ENCODE measurements at regions not wholly inside any gene's neighbourhood (a gene's known extent, or its start where the extent isn't known, plus 50 kb on each side); places are given as distances from the start of the nearest gene placed in this dataset.

DNA sequence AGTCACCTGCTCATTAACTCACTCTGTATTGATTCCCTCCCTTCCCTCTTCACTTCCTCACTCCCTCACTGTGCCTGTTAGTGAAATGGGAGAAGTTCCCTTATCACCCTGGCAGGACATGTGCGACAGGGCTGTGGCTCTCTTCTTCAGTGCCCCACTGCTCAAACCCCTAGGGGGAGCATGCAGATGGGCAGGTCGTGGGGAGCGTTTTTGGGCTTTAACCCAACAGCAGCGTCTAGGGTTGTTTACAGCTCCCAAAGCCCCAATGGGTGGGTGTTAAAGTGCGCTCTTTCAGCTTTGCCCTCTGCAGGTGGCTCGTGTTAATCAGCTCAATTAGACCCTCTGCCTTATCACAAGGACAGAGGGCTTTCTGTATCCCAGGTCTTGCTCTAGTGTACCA lies 447.8 kb upstream of the PROK2 start:
- Histone ChIP-seq H3K36me3 (ENCODE audit: insufficient read depth, low read length) (no peaks in the 10 kb centered on the region), H3K9ac (ENCODE audit: low read depth, low read length) (no peak overlapping the region), H3K4me3 (ENCODE audit: low read length) (no peak overlapping the region), H3K9me3 (replicated peaks; ENCODE audit: low read length) (no peaks in the 10 kb centered on the region), H3K27me3 (ENCODE audit: control insufficient read depth, insufficient read depth, low read length) (peaks cover 45% of the 10 kb centered on the region), H3K4me2 (ENCODE audit: low read length) (no peak overlapping the region), H3K4me1 (ENCODE audit: control insufficient read depth, insufficient read depth, low read length) (peaks cover 4% of the 10 kb centered on the region)

DNA sequence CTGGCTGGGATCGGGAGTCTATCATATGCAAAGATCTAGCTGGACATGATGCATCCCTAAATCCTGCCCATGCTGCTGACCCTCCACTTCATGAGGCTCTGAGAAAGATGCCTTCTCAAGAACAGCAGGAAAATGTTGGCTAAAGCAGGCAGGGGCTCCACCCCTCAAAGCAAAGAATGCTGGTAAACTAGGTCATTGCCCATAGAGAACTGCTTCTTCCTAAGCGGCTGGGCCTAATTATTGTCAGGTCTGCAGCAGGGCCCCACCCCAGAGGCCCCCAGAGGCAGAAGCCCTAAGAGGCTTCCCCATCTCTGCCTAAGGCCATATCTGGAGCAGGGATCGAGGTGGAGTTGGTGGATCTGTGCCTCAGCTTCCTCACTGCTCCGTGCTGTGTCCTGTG lies 447.4 kb upstream of the PROK2 start:
- Histone ChIP-seq H3K27me3 (ENCODE audit: control insufficient read depth, insufficient read depth, low read length) (peaks cover 46% of the 10 kb centered on the region), H3K9ac (ENCODE audit: low read depth, low read length) (no peak overlapping the region), H3K9me3 (replicated peaks; ENCODE audit: low read length) (no peaks in the 10 kb centered on the region)

DNA sequence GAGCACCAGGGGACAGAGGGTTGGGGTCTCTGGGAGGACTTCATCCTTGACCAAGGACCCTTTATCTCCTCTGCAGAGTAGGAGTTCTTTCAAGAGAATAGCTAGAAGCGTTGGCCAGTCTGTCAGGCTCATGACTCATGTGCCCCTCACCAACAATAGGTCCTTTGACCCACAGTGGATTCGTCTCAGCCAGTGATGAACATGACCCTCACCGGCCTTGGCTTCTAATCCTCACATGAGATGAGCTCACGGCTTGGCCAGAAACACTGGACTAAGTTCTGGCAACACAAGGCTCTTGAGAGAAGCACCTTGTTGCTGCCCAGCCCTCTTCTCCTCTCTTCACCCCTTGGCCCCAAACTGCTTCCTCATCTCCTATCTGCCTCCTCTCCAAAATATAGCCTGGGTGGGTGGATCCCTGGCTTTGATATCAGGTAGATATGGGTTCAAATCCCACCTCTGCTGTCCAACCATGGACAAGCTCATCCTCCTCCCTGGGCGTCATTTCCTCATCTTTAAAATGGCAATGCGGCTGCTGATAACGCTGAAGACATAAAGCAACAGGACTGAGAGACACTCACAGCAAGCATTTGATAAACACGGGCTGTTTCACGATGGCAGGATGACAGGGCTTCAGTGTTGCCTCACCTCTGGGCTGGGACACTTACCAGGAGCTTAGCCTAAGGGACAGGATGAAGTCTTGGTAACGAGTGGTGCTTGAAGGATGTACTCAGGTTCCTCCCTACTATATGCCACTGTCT lies 446.7 kb upstream of the PROK2 start:
- Histone ChIP-seq H3K27me3 (ENCODE audit: control insufficient read depth, insufficient read depth, low read length) (peaks cover 45% of the 10 kb centered on the region), H3K4me3 (ENCODE audit: low read length) (no peak overlapping the region), H3K9ac (ENCODE audit: low read depth, low read length) (no peak overlapping the region), H3K36me3 (ENCODE audit: insufficient read depth, low read length) (no peaks in the 10 kb centered on the region), H3K4me2 (ENCODE audit: low read length) (no peak overlapping the region), H3K4me1 (ENCODE audit: control insufficient read depth, insufficient read depth, low read length) (peaks cover 4% of the 10 kb centered on the region), H3K9me3 (replicated peaks; ENCODE audit: low read length) (no peaks in the 10 kb centered on the region)

More for the DNA sequence above, 447.4 kb upstream of the PROK2 start:
- H3K4me1 ChIP-seq (ENCODE audit: control insufficient read depth, insufficient read depth, low read length) = peaks cover 4% of the 10 kb centered on the region
- H3K4me2 ChIP-seq (ENCODE audit: low read length) = no peak overlapping the region
- H3K36me3 ChIP-seq (ENCODE audit: insufficient read depth, low read length) = no peaks in the 10 kb centered on the region
- H3K4me3 ChIP-seq (ENCODE audit: low read length) = no peak overlapping the region

DNA sequence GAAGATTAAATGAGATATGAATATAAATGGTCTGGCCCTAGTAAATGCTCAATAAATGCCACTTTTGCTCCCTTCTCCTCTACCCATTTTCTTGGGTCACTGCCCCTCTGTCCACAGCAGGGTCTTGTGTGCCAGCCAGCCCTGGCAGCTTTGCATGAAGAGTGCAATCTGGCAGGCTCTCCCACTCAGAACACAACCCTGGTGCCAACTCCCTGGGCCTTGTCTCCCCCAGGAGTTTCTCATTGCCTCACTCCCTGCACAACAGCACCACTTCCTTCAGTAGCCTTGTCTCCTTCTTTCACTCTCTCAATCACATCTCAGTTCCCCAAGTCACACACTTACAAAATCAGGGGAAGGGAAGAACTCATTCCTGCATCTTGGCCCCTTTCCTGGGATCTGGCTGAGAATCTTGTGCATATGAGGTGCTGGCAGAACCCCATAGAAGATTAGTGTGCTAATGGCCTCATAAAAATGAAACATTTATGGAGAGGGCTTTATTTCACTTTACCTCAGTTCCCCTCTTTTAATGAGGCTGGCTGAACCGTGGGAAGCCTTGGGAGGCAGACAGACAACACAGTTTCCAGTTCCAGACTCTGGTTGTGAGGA lies 445.9 kb upstream of the PROK2 start:
- Histone ChIP-seq H3K36me3 (ENCODE audit: insufficient read depth, low read length) (no peaks in the 10 kb centered on the region), H3K27me3 (ENCODE audit: control insufficient read depth, insufficient read depth, low read length) (peaks cover 45% of the 10 kb centered on the region), H3K4me2 (ENCODE audit: low read length) (no peak overlapping the region), H3K9ac (ENCODE audit: low read depth, low read length) (no peak overlapping the region), H3K9me3 (replicated peaks; ENCODE audit: low read length) (peaks cover 3% of the 10 kb centered on the region), H3K4me1 (ENCODE audit: control insufficient read depth, insufficient read depth, low read length) (peaks cover 4% of the 10 kb centered on the region), H3K4me3 (ENCODE audit: low read length) (no peak overlapping the region)

DNA sequence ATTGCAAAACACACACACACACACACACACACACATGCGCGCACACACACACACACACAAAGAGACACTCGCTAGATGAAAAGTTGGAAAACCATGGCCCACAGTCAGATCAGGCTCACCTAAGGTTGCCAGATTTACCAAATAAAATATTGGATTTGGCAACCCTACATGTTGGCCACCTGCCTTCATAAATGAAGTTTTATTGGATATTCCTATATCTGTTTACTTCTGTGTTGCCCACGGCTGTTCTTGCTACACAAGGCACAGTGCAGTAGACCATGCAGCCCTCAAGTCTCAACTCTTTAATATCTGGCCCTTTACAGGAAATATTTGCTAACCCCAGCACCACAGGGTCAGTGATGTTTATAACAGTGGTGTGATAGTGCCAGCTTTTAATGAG lies 445.0 kb upstream of the PROK2 start:
- H3K4me2 ChIP-seq (ENCODE audit: low read length) = no peak overlapping the region
- H3K9me3 ChIP-seq (replicated peaks; ENCODE audit: low read length) = peaks cover 11% of the 10 kb centered on the region
- H3K27me3 ChIP-seq (ENCODE audit: control insufficient read depth, insufficient read depth, low read length) = peaks cover 45% of the 10 kb centered on the region
- no peaks in the 10 kb centered on the region for H3K36me3 ChIP-seq (ENCODE audit: insufficient read depth, low read length)
- H3K9ac ChIP-seq (ENCODE audit: low read depth, low read length) = no peak overlapping the region
- no peak overlapping the region for H3K4me3 ChIP-seq (ENCODE audit: low read length)
- H3K4me1 ChIP-seq (ENCODE audit: control insufficient read depth, insufficient read depth, low read length) = peaks cover 4% of the 10 kb centered on the region

DNA sequence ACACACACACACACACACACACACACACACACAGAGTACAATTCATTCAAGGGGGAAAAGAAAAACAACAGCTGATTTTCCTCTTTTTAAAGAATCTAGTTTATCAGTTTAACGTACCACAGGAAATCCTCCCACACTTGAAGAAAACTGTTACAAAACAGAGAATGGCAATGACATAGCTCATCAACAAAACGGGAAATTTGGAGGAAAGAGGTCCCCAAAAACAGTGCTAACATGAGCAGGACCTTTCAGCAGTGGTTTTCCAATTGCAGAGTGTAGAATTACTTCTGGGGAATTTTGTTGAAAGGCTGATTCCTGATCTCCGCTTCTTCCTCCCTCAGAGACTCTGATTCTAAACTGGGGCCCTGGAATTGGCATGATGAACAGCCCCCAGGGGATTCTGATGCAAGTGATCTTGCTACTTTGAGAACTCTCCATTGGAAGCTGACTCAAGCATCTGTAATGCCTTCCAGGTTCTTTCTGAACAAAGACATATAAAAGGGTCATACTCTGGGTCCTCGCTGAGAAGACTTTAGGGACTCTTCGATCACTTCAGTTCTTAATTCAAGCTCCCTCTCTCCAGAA lies 442.6 kb upstream of the PROK2 start:
- Histone ChIP-seq H3K9ac (ENCODE audit: low read depth, low read length) (no peak overlapping the region), H3K27me3 (ENCODE audit: control insufficient read depth, insufficient read depth, low read length) (peaks cover 45% of the 10 kb centered on the region), H3K4me1 (ENCODE audit: control insufficient read depth, insufficient read depth, low read length) (no peaks in the 10 kb centered on the region), H3K36me3 (ENCODE audit: insufficient read depth, low read length) (no peaks in the 10 kb centered on the region), H3K9me3 (replicated peaks; ENCODE audit: low read length) (peaks cover 12% of the 10 kb centered on the region), H3K4me3 (ENCODE audit: low read length) (no peak overlapping the region), H3K4me2 (ENCODE audit: low read length) (no peak overlapping the region)

DNA sequence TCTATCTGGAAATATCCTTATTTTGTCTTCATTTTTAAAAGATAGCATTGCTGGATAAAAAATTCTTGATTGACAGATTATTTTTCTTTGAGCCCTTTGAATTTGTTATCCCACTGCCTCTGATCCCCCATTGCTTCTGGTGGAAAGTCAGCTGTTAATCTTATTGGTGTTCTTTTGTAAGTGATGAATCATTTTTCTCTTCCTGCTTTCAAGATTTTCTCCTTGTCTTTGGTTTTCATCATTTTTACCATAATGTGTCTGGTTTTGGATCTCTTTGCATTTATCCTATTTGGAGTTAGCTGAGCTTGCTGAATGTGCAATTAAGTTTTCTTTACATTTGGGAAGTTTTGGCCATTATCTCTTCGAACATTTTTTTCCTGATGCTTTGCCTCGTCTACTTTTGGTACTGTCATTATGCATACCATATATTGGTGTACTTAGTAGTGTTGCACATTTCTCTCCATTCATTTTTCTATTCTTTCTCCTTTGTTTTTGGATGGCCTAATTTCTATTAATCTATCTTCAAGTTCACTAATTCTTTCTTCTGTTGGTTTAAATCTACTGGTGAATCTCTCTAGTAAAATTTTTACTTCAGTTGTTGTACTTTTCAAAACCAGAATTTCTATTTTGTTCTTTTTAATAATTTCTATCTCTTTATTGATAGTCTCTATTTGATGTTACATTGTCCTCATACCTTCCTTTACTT lies 440.0 kb upstream of the PROK2 start:
- Histone ChIP-seq H3K9ac (ENCODE audit: low read depth, low read length) (no peak overlapping the region), H3K4me2 (ENCODE audit: low read length) (no peak overlapping the region), H3K4me3 (ENCODE audit: low read length) (no peak overlapping the region), H3K9me3 (replicated peaks; ENCODE audit: low read length) (peaks cover 12% of the 10 kb centered on the region), H3K27me3 (ENCODE audit: control insufficient read depth, insufficient read depth, low read length) (peaks cover 23% of the 10 kb centered on the region), H3K4me1 (ENCODE audit: control insufficient read depth, insufficient read depth, low read length) (no peaks in the 10 kb centered on the region), H3K36me3 (ENCODE audit: insufficient read depth, low read length) (no peaks in the 10 kb centered on the region)

DNA sequence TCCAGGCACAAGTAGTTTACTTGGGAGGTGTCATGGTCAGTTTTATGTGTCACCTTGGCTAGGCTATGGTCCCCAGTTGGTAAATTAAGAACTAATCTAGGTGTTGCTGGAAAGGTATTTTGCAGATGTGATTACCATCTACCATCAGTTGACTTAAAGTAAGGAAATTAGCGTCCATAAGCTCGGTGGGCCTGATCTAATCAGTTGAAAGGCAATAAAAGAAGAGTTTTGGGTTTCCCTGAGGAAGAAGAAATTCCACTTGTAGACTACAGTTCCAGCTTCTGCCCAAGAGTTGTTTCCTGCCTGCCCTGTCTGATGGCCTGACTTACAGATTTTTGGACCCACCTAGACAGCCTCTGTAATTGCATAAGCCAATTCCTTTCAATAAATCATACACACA lies 438.7 kb upstream of the PROK2 start:
- no peaks in the 10 kb centered on the region for H3K4me1 ChIP-seq (ENCODE audit: control insufficient read depth, insufficient read depth, low read length)
- no peak overlapping the region for H3K4me2 ChIP-seq (ENCODE audit: low read length)
- no peaks in the 10 kb centered on the region for H3K36me3 ChIP-seq (ENCODE audit: insufficient read depth, low read length)
- H3K9me3 ChIP-seq (replicated peaks; ENCODE audit: low read length) = peaks cover 12% of the 10 kb centered on the region
- no peak overlapping the region for H3K4me3 ChIP-seq (ENCODE audit: low read length)
- H3K9ac ChIP-seq (ENCODE audit: low read depth, low read length) = no peak overlapping the region
- peaks cover 16% of the 10 kb centered on the region for H3K27me3 ChIP-seq (ENCODE audit: control insufficient read depth, insufficient read depth, low read length)

DNA sequence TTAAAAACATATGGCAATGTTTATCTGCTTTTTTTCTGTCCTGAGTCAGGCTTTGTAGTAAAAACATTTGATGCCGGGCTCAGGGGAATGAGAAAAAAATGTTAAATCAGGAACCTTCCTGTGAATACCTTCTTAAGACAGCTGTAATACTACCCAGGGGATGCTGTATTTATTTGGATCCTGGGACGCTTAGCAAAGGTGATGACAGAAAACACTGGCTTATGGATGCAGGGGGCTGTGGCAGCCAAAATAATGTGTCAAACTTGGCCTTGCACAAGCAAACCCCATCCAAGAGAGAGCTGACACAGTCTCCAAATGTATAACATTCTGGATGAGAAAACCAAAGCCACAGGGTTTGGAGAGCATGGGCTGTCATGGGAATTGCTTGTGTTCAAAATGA lies 438.2 kb upstream of the PROK2 start:
- Histone ChIP-seq H3K4me2 (ENCODE audit: low read length) (no peak overlapping the region), H3K4me3 (ENCODE audit: low read length) (no peak overlapping the region), H3K9ac (ENCODE audit: low read depth, low read length) (no peak overlapping the region), H3K27me3 (ENCODE audit: control insufficient read depth, insufficient read depth, low read length) (peaks cover 11% of the 10 kb centered on the region), H3K36me3 (ENCODE audit: insufficient read depth, low read length) (no peaks in the 10 kb centered on the region), H3K9me3 (replicated peaks; ENCODE audit: low read length) (peaks cover 12% of the 10 kb centered on the region), H3K4me1 (ENCODE audit: control insufficient read depth, insufficient read depth, low read length) (no peaks in the 10 kb centered on the region)

DNA sequence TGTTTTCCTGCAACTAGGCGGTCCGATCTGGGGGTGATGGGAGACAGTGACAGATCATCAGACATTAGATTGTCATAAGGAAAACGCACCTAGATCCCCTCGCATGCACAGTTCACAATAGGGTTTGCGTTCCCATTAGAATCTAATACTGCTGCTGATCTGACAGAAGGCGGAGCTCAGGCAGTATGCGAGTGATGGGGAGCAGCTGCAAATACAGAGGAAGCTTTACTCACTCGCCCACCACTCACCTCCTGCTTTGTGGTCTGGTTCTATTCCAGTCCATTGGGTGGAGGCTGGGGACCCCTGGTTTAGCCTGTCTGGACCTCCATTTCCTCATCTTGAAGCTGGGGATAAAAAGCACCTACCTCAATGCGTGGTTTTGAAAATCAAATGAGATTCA lies 437.5 kb upstream of the PROK2 start:
- Histone ChIP-seq H3K4me3 (ENCODE audit: low read length) (no peak overlapping the region), H3K4me2 (ENCODE audit: low read length) (no peak overlapping the region), H3K36me3 (ENCODE audit: insufficient read depth, low read length) (no peaks in the 10 kb centered on the region), H3K9me3 (replicated peaks; ENCODE audit: low read length) (peaks cover 12% of the 10 kb centered on the region), H3K27me3 (ENCODE audit: control insufficient read depth, insufficient read depth, low read length) (peaks cover 4% of the 10 kb centered on the region), H3K4me1 (ENCODE audit: control insufficient read depth, insufficient read depth, low read length) (no peaks in the 10 kb centered on the region), H3K9ac (ENCODE audit: low read depth, low read length) (no peak overlapping the region)

DNA sequence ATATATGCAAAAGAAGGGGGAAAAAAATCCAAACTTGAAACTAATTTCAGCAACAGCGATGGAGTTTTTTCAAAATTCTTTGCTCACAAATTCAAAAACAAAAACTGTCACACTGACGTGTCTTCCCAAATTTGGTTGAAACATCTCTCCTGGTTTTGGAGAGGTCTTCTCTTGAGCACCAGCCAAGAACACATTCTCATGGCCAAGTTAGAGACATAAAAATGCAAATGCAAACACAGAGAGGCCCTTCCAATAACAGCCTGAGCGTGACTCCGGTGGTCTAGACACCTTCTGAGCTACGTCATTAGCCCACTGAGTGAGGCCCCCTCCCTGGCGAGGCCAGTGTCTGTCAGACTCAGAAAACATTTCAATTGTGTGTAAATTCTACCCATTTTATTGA lies 436.0 kb upstream of the PROK2 start:
- Histone ChIP-seq H3K4me3 (ENCODE audit: low read length) (no peak overlapping the region), H3K27me3 (ENCODE audit: control insufficient read depth, insufficient read depth, low read length) (no peaks in the 10 kb centered on the region), H3K4me1 (ENCODE audit: control insufficient read depth, insufficient read depth, low read length) (no peaks in the 10 kb centered on the region), H3K9ac (ENCODE audit: low read depth, low read length) (no peak overlapping the region), H3K36me3 (ENCODE audit: insufficient read depth, low read length) (no peaks in the 10 kb centered on the region), H3K9me3 (replicated peaks; ENCODE audit: low read length) (peaks cover 10% of the 10 kb centered on the region), H3K4me2 (ENCODE audit: low read length) (no peak overlapping the region)
